Psoas muscle (tissue), 7 donors: ENCODE measurements at regions not wholly inside any gene's neighbourhood (a gene's known extent, or its start where the extent isn't known, plus 50 kb on each side); places are given as distances from the start of the nearest gene placed in this dataset.

Experiments used
- ATAC-seq, 4 donors: fragments of 200-7000 bp; cut with Tn5 transposase; one replicate each; pipeline ENCODE4 v1.9.1; 2020; ENCODE audit warnings: moderate library complexity in 3 of 4, mild to moderate bottlenecking in 2 of 4
- DNase-seq, 2 donors: peaks; one replicate each; pipeline ENCODE4 v3.0.0-alpha.2; 2020
- H3K27ac ChIP-seq: fragments of 200-600 bp; one replicate; pipeline ENCODE4 v1.8.0; 2022
- H3K27me3 ChIP-seq, 3 donors: fragments of 200-600 bp in 1 of 3; one replicate each; pipeline versions ENCODE4 v1.6.1 to v1.8.0; 2013 to 2022; ENCODE audit warnings: low read length in 2 of 3, mild to moderate bottlenecking in 2 of 3, moderate library complexity in 1 of 3; ENCODE audit not compliant: insufficient read depth in 3 of 3
- H3K36me3 ChIP-seq, 2 donors: fragments of 200-600 bp in 1 of 2; one replicate each; pipeline versions ENCODE4 v1.6.1 to v1.8.0; 2013 to 2022; ENCODE audit warnings: low read depth in 1 of 2, mild to moderate bottlenecking in 1 of 2, moderate library complexity in 1 of 2; ENCODE audit not compliant: insufficient read depth in 1 of 2
- H3K4me1 ChIP-seq: fragments of 200-600 bp; one replicate; pipeline ENCODE4 v1.8.0; 2022
- H3K4me3 ChIP-seq: fragments of 200-600 bp; one replicate; pipeline ENCODE4 v1.8.0; 2022; ENCODE audit warnings: mild to moderate bottlenecking
- H3K9me3 ChIP-seq: fragments of 200-600 bp; one replicate; pipeline ENCODE4 v1.8.0; 2022
- WGBS, 3 donors: extraction: QIAGEN DNeasy Blood & Tissue Kit; methylation state at CpG; one replicate each; pipeline versions ENCODE4 v1.1.6 to v1.1.7; 2013; 5-methylcytosine and 5-hydroxymethylcytosine counted together
- intact Hi-C, 2 donors: fragments of 100-400 bp; cut with DNase I; formaldehyde crosslinking; loops; one replicate each; pipeline versions ENCODE4 v1.11.0 to v1.14.2; 2022
- TF ChIP-seq, protein P1 (sequence below): fragments of 200-600 bp; IDR thresholded peaks from one replicate; pipeline ENCODE4 v1.8.0; 2022; ENCODE audit warnings: antibody characterized with exemption
- donor health status: healthy with polysubstance abuse.
- donor health status: DM: no; HTN: no; CAD: no; lungs with moderate emphysema.
- donor health status: Bipolar disorder and iron deficiency.
- donor health status: healthy.
- donor health status: DM: yes; HTN: yes; CAD: no.
- donor health status: DM: no; HTN: no; CAD: no.
- donor health status: DM: yes; HTN: yes; CAD: no.

GRCh38 chr4:28868841-28869240, 1851.3 kb upstream of the PCDH7 start:
- Histone ChIP-seq H3K4me3 (no peak overlapping the region), H3K27ac (no peak overlapping the region), H3K4me1 (no peaks in the 10 kb centered on the region), H3K27me3 (no peaks in the 10 kb centered on the region), H3K9me3 (peaks cover 4% of the 10 kb centered on the region), H3K36me3 (no peaks in the 10 kb centered on the region)
- TF ChIP-seq, protein P1, sequence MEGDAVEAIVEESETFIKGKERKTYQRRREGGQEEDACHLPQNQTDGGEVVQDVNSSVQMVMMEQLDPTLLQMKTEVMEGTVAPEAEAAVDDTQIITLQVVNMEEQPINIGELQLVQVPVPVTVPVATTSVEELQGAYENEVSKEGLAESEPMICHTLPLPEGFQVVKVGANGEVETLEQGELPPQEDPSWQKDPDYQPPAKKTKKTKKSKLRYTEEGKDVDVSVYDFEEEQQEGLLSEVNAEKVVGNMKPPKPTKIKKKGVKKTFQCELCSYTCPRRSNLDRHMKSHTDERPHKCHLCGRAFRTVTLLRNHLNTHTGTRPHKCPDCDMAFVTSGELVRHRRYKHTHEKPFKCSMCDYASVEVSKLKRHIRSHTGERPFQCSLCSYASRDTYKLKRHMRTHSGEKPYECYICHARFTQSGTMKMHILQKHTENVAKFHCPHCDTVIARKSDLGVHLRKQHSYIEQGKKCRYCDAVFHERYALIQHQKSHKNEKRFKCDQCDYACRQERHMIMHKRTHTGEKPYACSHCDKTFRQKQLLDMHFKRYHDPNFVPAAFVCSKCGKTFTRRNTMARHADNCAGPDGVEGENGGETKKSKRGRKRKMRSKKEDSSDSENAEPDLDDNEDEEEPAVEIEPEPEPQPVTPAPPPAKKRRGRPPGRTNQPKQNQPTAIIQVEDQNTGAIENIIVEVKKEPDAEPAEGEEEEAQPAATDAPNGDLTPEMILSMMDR: no peak
- no peak for ATAC-seq
- no peak for DNase-seq
- intact Hi-C loops: no loop called here
- 64 to 72% (median 70%) methylated on average over 4 of the region's 4 CpGs for WGBS, 3 donors

DNA sequence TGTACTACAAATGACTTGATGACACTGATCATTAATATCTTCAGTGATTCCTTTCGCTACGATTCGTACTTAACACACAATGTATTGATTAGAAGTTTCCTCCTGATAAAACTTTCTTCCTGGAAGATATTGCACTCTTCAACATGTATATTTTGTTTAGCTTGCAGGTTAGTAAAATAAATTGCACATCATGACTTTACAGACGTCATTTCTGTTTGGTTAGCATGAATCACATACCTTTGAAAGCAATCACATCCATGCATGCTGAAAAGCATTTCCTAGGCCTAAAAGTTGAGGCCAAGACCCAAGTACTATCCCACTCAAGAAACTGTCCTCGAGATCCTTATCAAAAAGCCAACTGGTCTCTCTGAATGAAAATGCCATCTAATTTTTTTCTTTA, 1841.0 kb upstream of the PCDH7 start:
- intact Hi-C loops: no loop called here
- no peak for ATAC-seq
- no peaks in the 10 kb centered on the region for H3K27me3 ChIP-seq

GRCh38 chr4:28879900-28880299, 1840.3 kb upstream of the PCDH7 start:
- Histone ChIP-seq H3K4me1 (no peaks in the 10 kb centered on the region), H3K27ac (no peak overlapping the region), H3K27me3 (no peaks in the 10 kb centered on the region), H3K36me3 (no peaks in the 10 kb centered on the region), H3K9me3 (no peaks in the 10 kb centered on the region), H3K4me3 (no peak overlapping the region)
- intact Hi-C loops: no loop called here
- WGBS, 3 donors: 65 to 75% (median 75%) methylated on average over 2 of the region's 2 CpGs
- no peak for ATAC-seq
- TF ChIP-seq, protein P1: no peak
- no peak for DNase-seq

More for the DNA sequence above, 1841.0 kb upstream of the PCDH7 start:
- TF ChIP-seq, protein P1: no peak
- no peaks in the 10 kb centered on the region for H3K36me3 ChIP-seq
- no peaks in the 10 kb centered on the region for H3K4me1 ChIP-seq
- H3K9me3 ChIP-seq: no peaks in the 10 kb centered on the region
- no peak for DNase-seq
- WGBS, 3 donors: 61 to 67% (median 64%) methylated on average over 5 of the region's 5 CpGs
- H3K27ac ChIP-seq: no peak overlapping the region
- no peak overlapping the region for H3K4me3 ChIP-seq

DNA sequence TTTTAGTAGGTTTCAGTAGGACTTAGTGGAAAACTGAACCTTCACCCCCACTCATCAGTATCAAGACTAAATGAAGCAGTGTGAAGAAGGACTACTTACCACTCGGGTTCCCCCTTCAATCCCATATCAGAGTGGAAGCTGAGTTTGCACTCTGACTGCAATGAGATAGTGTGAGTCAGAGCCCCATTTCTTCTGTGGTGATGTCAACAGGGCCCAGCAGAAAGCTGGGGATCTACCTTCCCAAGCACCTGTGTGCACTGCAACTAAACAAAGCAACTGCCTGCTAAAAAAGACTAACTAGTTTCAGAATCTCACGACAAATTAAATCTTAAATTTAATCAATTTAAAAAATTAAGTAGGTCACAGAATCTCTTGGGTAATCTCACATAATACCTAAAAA, 1837.0 kb upstream of the PCDH7 start:
- WGBS, 3 donors: 79 to 88% (median 84%) methylated on average over 2 of the region's 2 CpGs
- no peak for ATAC-seq
- intact Hi-C loops: no loop called here

GRCh38 chr4:28886934-28887333, 1833.2 kb upstream of the PCDH7 start:
- H3K4me1 ChIP-seq: no peaks in the 10 kb centered on the region
- WGBS, 3 donors: 66 to 70% (median 68%) methylated on average over 4 of the region's 4 CpGs
- H3K36me3 ChIP-seq: no peaks in the 10 kb centered on the region
- H3K27me3 ChIP-seq: peaks cover 0 to 2% (median 0%) of the 10 kb centered on the region in 3 donors
- DNase-seq (no peak), ATAC-seq (no peak)
- intact Hi-C loops: no loop called here
- H3K27ac ChIP-seq: no peak overlapping the region
- no peaks in the 10 kb centered on the region for H3K9me3 ChIP-seq
- TF ChIP-seq, protein P1: no peak
- H3K4me3 ChIP-seq: no peak overlapping the region

More for the DNA sequence above, 1837.0 kb upstream of the PCDH7 start:
- Histone ChIP-seq H3K27ac (no peak overlapping the region), H3K36me3 (no peaks in the 10 kb centered on the region), H3K27me3 (no peaks in the 10 kb centered on the region), H3K4me3 (no peak overlapping the region), H3K4me1 (no peaks in the 10 kb centered on the region), H3K9me3 (no peaks in the 10 kb centered on the region)
- TF ChIP-seq, protein P1: no peak
- no peak for DNase-seq
